ENCODE measurements at regions not wholly inside any gene's neighbourhood (a gene's known extent, or its start where the extent isn't known, plus 50 kb on each side); places are given as distances from the start of the nearest gene placed in this dataset.

DNA sequence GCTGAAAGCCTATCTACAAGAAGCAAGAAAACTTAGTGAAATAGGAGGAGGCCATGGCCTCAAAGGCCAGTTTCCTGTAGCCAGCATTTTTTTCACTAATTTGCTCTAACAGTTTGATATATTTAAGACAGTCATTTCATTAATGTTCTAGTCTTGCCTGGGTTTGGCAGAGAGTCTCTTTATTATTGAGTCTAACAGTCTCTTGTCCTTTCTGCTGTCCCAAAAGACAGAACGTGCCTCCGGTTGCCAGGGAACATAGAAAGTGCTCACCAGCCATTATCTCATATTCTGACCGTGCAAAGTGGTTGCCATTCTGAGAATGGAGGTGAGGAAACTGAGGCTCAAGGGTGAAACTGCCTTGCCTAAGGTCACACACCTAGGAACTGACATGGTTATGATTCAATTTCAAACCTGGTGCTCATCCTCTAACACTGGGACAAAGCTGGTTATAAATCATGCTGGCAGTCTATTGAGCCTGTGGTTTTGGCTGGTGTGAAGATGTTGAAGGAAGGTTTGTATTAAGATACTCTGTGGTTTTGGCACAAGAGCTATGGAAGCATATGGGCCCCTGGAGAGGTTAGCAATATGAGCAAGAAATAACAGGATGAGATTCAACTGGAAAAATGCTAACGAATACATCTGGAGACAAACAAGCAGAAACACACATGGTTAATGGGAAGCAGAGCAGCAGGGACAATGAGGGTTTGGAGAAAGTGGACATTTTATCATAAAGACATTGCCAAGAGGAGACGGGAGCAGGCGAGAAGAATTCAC is 903.3 kb upstream of the KLHL29 start:
- TF ChIP-seq CTCF (IDR thresholded peaks at IDR 0.05; ENCODE audit: control insufficient read depth, extremely low read depth, insufficient read depth): no peak
- H3K4me3 ChIP-seq (ENCODE audit: low read depth, low read length): no peak overlapping the region
- no peak for DNase-seq (ENCODE audit: low read depth)

DNA sequence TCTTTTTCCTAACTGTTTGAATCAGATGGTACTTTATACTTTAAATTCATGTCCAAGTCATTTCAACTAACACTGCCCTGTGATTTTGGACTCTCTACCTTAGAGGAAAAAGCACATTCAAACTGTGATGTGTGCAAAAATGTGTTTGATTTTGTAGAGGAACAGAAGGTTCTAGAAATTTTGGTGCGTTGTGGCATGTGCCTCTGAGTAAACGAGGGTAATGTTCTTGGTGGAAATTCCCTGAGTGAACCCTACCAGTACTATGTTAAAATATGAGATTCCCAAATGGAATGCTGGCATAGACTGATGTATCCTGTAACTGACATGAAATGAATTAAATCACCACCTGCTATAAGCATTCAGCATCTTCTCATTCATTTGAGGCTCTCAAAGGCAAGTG is 901.9 kb upstream of the KLHL29 start:
- TF ChIP-seq CTCF (IDR thresholded peaks at IDR 0.05; ENCODE audit: control insufficient read depth, extremely low read depth, insufficient read depth): no peak
- H3K4me3 ChIP-seq (ENCODE audit: low read depth, low read length): no peak overlapping the region
- no peak for DNase-seq (ENCODE audit: low read depth)

- no peak overlapping the region for H3K4me3 ChIP-seq (ENCODE audit: low read depth, low read length)
- DNase-seq (ENCODE audit: low read depth): no peak
- TF ChIP-seq CTCF (IDR thresholded peaks at IDR 0.05; ENCODE audit: control insufficient read depth, extremely low read depth, insufficient read depth): no peak
Observed at GRCh38 chr2:22485486-22485885, 899.5 kb upstream of the KLHL29 start.

DNA sequence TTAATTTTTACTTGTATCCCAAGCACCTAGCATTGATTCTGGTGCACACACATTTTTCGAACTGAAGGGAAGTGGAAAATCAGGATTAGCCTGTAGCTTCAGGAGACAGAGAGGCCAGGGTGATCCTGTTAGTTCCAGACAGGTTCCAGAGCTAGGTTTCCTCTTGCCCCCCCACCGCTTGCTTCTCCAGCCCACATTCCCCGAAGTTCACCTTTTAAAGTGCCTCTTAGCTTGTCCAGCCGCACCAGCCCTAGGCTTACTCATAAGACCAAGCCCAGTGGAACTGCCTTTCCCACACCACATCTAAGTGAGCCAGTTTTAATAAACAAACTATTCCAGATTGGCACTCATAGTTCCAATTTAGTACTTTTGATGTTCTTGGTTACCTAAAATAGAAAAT is 898.6 kb upstream of the KLHL29 start:
- DNase-seq (ENCODE audit: low read depth): no peak
- TF ChIP-seq CTCF (IDR thresholded peaks at IDR 0.05; ENCODE audit: control insufficient read depth, extremely low read depth, insufficient read depth): no peak
- no peak overlapping the region for H3K4me3 ChIP-seq (ENCODE audit: low read depth, low read length)

DNA sequence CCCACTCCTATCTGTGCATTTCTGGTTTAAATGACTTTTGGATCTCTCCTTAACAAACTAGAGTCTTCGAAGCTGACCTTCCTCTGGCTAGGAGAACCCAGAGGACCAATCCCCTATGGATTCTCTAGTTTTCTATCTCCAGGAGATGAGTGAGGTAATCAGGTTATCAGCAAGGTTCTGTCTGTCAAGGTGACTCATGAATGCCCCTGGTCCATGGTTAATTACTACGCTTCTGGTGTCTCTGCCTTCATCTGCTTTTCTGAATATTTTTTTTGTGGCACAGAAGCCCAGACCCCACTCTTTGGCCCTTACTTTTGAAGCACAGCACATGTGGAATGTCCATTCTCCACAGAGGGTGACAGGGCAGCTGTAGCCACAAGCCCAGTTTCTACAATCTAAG is 897.9 kb upstream of the KLHL29 start:
- TF ChIP-seq CTCF (IDR thresholded peaks at IDR 0.05; ENCODE audit: control insufficient read depth, extremely low read depth, insufficient read depth): no peak
- no peak for DNase-seq (ENCODE audit: low read depth)
- H3K4me3 ChIP-seq (ENCODE audit: low read depth, low read length): no peak overlapping the region

- no peak overlapping the region for H3K4me3 ChIP-seq (ENCODE audit: low read depth, low read length)
- no peak for DNase-seq (ENCODE audit: low read depth)
- TF ChIP-seq CTCF (IDR thresholded peaks at IDR 0.05; ENCODE audit: control insufficient read depth, extremely low read depth, insufficient read depth): no peak
Observed at GRCh38 chr2:22487541-22487940, 897.4 kb upstream of the KLHL29 start.

GRCh38 chr2:22491442-22491841 is 893.5 kb upstream of the KLHL29 start:
- no peak overlapping the region for H3K4me3 ChIP-seq (ENCODE audit: low read depth, low read length)
- TF ChIP-seq CTCF (IDR thresholded peaks at IDR 0.05; ENCODE audit: control insufficient read depth, extremely low read depth, insufficient read depth): no peak

More at GRCh38 chr2:22491442-22491841, 893.5 kb upstream of the KLHL29 start:
- DNase-seq (ENCODE audit: low read depth): no peak

Data from LNCaP clone FGC (cell line).